VCaP (cell line): ENCODE measurements at regions not wholly inside any gene's neighbourhood (a gene's known extent, or its start where the extent isn't known, plus 50 kb on each side); places are given as distances from the start of the nearest gene placed in this dataset.

ENCODE experiments used
- H3K27ac ChIP-seq: fragments of 450-650 bp; 2 replicates; pipeline ENCODE4 v1.5.1; 2017
- TF ChIP-seq, protein P1 (sequence below): fragments of 450-650 bp; conservative IDR thresholded peaks from 2 replicates; pipeline ENCODE4 v1.5.1; 2017; ENCODE audit warnings: mild to moderate bottlenecking, moderate library complexity

DNA sequence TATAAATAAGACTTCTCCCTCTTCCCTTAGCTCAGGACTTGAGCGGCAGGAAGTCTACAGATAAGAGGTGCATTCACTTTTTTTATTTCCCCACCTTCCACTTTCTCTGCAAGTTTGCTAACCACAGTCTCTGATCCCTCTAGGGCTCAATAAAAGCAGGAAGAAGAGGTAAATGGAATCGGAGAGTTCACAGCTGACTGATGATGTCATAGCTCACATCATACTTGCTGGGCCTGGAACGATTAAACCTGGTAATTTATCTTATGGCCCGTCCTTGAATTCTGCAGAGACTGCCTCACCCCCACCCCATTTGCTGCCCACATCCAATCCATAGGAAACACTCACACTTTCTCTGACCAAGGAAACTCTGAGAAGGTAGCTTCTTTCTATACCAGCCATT, 62.9 kb downstream of the DRD1 start:
- H3K27ac ChIP-seq, result no peak overlapping the region
- TF ChIP-seq, protein P1, sequence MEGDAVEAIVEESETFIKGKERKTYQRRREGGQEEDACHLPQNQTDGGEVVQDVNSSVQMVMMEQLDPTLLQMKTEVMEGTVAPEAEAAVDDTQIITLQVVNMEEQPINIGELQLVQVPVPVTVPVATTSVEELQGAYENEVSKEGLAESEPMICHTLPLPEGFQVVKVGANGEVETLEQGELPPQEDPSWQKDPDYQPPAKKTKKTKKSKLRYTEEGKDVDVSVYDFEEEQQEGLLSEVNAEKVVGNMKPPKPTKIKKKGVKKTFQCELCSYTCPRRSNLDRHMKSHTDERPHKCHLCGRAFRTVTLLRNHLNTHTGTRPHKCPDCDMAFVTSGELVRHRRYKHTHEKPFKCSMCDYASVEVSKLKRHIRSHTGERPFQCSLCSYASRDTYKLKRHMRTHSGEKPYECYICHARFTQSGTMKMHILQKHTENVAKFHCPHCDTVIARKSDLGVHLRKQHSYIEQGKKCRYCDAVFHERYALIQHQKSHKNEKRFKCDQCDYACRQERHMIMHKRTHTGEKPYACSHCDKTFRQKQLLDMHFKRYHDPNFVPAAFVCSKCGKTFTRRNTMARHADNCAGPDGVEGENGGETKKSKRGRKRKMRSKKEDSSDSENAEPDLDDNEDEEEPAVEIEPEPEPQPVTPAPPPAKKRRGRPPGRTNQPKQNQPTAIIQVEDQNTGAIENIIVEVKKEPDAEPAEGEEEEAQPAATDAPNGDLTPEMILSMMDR, result no peak

- H3K27ac ChIP-seq, result no peak overlapping the region
- TF ChIP-seq, protein P1, result no peak
Measured at GRCh38 chr5:175380701-175381100, 63.3 kb downstream of the DRD1 start.

DNA sequence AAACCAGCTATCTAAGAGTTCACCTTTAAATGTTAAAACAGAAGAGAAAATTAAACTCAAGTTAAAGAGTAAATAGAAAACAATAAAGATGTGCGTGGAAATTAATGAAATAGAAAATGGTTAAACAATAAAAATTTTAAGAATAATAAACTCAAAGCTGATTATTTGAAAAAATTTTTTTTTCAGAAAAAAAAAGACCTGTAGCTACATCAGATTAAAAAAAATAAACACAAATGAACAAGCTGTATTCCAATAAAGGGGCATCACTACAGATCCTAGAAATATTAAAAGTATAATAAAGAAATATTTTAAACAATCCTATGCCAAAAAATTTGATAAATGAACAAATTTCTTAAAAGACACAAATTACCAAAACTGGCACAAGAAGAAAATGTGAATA, 64.1 kb downstream of the DRD1 start:
- no peak overlapping the region for H3K27ac ChIP-seq
- TF ChIP-seq, protein P1, result no peak

GRCh38 chr5:175378444-175379028, 65.4 kb downstream of the DRD1 start:
- peak overlapping the region; percentile 68 for H3K27ac ChIP-seq
- TF ChIP-seq, protein P1, result no peak

- peak overlapping the region; percentile 68 for H3K27ac ChIP-seq
- TF ChIP-seq, protein P1, result no peak
Measured at GRCh38 chr5:175377816-175378215, 66.2 kb downstream of the DRD1 start.

GRCh38 chr5:175374166-175374875, 69.7 kb downstream of the DRD1 start:
- TF ChIP-seq, protein P1, result no peak
- no peak overlapping the region for H3K27ac ChIP-seq

DNA sequence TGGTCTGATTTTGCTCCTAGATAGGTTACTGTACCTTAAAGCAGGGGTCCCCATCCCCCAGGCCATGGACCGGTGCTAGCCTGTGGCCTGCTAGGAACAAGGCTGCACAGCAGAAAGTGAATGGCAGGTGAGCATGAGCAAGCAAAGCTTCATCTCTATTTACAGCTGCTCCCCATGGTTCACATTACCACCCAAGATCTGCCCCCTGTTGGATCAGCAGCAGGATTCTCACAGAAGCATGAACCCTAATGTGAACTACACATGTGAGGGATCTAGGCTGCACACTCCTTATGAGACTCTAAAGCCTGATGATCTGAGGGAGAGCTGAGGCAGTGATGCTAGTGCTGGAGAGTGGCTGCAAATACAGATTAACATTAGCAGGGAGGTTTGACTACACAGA, 78.1 kb downstream of the DRD1 start:
- no peak overlapping the region for H3K27ac ChIP-seq
- TF ChIP-seq, protein P1, result no peak
